ENCODE measurements at regions not wholly inside any gene's neighbourhood (a gene's known extent, or its start where the extent isn't known, plus 50 kb on each side); places are given as distances from the start of the nearest gene placed in this dataset.

DNA sequence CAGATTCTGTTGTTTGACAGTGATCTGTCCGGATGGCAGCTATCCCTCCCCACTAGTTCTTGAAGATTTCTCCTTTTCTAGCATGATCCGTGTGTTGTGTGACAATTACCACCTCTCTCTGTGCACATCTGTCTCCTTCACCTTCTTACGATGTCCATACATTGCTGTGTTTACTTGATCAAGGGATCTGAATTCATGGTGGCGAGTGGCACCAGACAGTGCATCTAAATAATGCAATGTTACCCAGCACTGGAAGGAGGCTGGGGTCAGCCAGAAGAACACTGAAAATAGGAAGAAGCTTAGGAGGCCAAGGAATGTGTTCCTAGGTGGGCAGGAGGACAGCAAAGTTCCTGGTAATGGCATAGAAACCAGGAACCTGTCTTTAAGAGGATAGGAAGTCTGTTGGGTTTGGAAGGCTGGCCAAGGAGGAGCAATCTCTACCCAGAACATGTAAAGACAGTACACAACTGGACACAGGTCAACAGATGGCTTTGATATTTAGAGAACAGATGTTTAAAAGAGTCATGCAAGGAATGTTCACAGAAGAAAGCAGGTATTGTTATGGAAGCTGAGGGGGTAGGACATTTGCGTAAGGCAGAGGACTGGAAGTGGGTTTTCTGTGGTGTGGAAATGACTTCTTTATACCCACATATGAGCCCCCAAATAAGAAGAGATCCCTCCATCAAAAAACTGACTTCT lies 126.4 kb downstream of the HRH4 start:
- peaks cover 13% of the 10 kb centered on the region for H3K27me3 Mint-ChIP-seq (ENCODE audit: low read depth)
- H3K4me3 Mint-ChIP-seq, result no peak overlapping the region
- H3K9me3 Mint-ChIP-seq, result no peaks in the 10 kb centered on the region
- H3K4me1 Mint-ChIP-seq (ENCODE audit: low read depth), result no peaks in the 10 kb centered on the region
- no peaks in the 10 kb centered on the region for H3K36me3 Mint-ChIP-seq (ENCODE audit: insufficient read depth)
- DNase-seq (no peak), ATAC-seq (no peak)

DNA sequence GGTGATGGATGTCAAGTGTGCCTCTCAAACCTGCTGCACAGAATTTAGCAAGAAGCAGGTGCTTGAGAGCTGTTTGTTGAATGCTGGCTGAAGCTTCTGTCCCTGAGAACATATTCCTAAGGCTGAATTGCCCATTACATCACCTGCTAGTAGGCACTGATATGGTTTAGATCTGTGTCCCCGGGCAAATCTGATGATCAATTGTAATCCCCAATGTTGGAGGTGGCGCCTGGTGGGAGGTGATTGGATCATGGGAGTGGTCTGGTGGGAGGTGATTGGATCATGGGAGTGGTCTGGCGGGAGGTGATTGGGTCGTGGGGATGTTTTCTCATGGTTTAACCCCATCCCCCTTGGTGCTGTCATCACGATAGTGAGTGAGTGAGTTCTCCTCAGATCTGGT lies 128.0 kb downstream of the HRH4 start:
- no peaks in the 10 kb centered on the region for H3K9me3 Mint-ChIP-seq
- H3K27me3 Mint-ChIP-seq (ENCODE audit: low read depth), result peaks cover 13% of the 10 kb centered on the region
- H3K4me3 Mint-ChIP-seq, result no peak overlapping the region
- no peaks in the 10 kb centered on the region for H3K36me3 Mint-ChIP-seq (ENCODE audit: insufficient read depth)
- no peak for DNase-seq
- ATAC-seq, result no peak
- no peaks in the 10 kb centered on the region for H3K4me1 Mint-ChIP-seq (ENCODE audit: low read depth)

DNA sequence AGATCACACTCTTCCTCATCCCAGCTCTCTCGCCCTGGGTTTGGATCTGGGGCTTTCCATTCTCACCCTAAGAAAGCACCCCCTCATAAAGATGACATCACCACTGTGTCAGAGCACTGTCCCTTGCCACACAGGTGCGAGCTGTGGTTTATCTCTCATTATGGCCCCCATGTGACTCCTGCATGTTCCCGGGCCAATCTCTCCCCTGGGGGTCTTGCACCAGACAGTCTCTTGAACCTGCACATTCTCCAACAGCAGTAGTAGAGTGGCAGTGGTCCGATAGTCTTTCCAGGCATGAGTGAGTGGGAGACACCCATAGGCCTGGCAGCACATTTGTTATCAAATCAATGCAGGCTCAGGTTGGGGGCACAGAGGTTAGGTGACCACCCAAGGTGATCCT lies 130.5 kb downstream of the HRH4 start:
- H3K4me3 Mint-ChIP-seq, result no peak overlapping the region
- no peaks in the 10 kb centered on the region for H3K36me3 Mint-ChIP-seq (ENCODE audit: insufficient read depth)
- DNase-seq, result no peak
- no peak for ATAC-seq
- no peaks in the 10 kb centered on the region for H3K4me1 Mint-ChIP-seq (ENCODE audit: low read depth)
- H3K9me3 Mint-ChIP-seq, result no peaks in the 10 kb centered on the region
- peaks cover 10% of the 10 kb centered on the region for H3K27me3 Mint-ChIP-seq (ENCODE audit: low read depth)

DNA sequence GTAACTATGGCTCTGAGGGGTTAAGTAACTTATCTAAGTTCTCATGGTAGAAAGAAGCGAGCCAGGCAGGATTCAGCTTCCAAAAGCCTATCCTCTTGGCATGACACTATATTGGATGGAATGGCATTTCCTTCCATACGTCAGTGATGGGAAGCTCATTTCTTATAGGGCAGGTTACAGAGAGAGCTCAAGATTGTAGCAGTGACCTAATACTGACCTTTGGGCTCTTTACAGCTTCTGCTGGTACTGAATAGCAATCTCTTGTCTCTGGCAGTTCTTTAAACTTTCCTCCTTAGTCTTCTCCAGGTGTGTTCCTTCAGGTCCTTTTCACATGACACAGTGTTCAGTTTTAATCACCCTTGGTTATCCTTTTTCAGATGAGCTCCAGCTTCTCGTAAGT lies 133.0 kb downstream of the HRH4 start:
- no peak overlapping the region for H3K4me3 Mint-ChIP-seq
- H3K9me3 Mint-ChIP-seq, result no peaks in the 10 kb centered on the region
- ATAC-seq (no peak), DNase-seq (no peak)
- H3K27me3 Mint-ChIP-seq (ENCODE audit: low read depth), result peaks cover 4% of the 10 kb centered on the region
- no peaks in the 10 kb centered on the region for H3K4me1 Mint-ChIP-seq (ENCODE audit: low read depth)
- H3K36me3 Mint-ChIP-seq (ENCODE audit: insufficient read depth), result no peaks in the 10 kb centered on the region

DNA sequence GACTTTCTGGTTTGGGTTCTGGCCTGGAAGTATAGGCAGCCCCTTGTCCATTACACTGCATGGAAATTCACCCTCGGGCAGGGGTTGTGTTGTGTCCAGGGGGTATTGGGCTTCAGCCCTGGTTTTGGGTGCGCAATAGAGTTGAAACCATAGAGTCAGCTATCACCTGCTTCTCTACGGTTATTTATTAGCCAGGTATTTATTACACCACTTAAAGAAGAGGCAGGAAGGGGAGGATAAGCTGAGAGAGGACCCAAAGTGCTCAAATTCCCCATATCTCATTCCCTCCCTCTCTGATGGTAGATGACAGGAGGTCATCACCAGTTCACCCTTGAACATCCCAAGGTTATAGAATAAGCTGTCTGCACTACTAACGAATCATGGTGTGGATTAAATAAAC lies 133.4 kb downstream of the HRH4 start:
- Mint-ChIP-seq H3K9me3 (no peaks in the 10 kb centered on the region), H3K4me1 (ENCODE audit: low read depth) (no peaks in the 10 kb centered on the region), H3K36me3 (ENCODE audit: insufficient read depth) (no peaks in the 10 kb centered on the region), H3K4me3 (no peak overlapping the region), H3K27me3 (ENCODE audit: low read depth) (peaks cover 4% of the 10 kb centered on the region)
- DNase-seq (no peak), ATAC-seq (no peak)

DNA sequence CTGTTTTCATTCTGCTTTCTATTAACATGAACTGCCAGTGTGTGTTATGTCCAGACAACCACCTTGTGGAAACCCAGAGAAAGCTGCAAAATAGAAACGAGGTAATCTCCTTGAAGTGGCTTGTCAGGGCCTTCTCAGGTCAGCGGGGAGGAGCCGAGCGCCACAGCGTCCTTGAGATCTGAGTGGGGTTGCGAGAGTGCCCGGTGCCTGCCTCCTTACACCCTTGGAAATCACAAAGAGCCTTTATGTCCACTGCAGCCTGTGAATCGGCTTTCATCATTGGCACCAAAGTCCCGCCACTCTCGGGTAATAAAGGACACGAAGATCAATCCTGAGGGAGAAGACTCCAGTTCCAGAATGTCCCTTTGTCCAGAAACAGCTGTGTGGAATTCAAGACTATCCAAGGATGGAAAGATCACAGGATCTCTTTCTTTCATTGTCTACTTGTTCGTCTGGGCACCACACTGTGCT lies 135.2 kb downstream of the HRH4 start:
- no peaks in the 10 kb centered on the region for H3K4me1 Mint-ChIP-seq (ENCODE audit: low read depth)
- DNase-seq, result no peak
- H3K27me3 Mint-ChIP-seq (ENCODE audit: low read depth), result peaks cover 12% of the 10 kb centered on the region
- no peak for ATAC-seq
- no peaks in the 10 kb centered on the region for H3K9me3 Mint-ChIP-seq
- no peak overlapping the region for H3K4me3 Mint-ChIP-seq
- no peaks in the 10 kb centered on the region for H3K36me3 Mint-ChIP-seq (ENCODE audit: insufficient read depth)

DNA sequence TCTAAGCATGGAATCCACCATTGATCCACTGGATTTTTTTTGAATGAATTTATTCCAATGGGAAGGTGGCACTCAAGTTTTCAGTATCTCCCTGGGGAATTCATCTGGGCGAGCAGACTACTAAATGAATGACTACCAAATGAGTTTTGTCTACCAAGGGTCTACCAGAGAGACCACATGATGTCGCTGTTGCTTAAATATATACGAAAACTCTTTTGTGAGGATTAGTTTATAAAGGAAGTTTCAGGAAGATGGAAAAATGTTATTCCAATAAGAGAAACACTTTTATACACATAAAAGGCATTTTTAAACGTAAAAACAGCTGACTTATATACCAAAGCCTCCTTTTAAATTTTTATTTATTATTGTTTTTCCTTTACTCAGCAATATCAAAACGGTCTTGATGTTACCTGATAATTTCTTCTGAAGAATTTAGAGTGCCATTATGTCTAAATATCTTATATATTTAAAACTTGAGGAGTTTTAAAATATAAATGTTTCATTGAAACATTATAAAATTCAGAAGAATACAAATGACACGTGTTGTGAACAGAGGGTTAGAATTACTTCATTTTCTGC lies 139.7 kb downstream of the HRH4 start:
- Mint-ChIP-seq H3K4me3 (no peak overlapping the region), H3K4me1 (ENCODE audit: low read depth) (no peaks in the 10 kb centered on the region), H3K36me3 (ENCODE audit: insufficient read depth) (no peaks in the 10 kb centered on the region), H3K27me3 (ENCODE audit: low read depth) (peaks cover 9% of the 10 kb centered on the region), H3K9me3 (no peaks in the 10 kb centered on the region)
- DNase-seq (no peak), ATAC-seq (no peak)

DNA sequence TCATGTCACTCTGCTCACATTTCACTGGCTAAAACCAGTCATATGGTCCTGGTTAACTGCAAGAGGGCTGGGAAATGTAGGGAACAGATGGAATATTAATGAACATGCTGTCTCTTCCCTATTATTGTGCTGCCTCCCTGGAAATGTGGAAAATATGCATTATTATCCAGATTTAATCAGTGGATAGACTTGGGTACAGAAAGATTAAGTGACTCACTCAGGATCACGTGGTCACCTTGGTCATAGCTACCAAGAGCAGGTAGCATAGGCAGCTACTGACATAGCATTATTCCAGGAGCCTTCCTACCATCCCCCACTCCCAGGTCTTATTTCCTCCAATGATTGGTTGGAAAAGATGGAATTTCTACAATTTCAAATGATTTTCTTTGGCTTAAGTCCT lies 141.1 kb downstream of the HRH4 start:
- H3K36me3 Mint-ChIP-seq (ENCODE audit: insufficient read depth), result no peaks in the 10 kb centered on the region
- no peaks in the 10 kb centered on the region for H3K4me1 Mint-ChIP-seq (ENCODE audit: low read depth)
- H3K4me3 Mint-ChIP-seq, result no peak overlapping the region
- no peak for ATAC-seq
- H3K27me3 Mint-ChIP-seq (ENCODE audit: low read depth), result peaks cover 9% of the 10 kb centered on the region
- no peaks in the 10 kb centered on the region for H3K9me3 Mint-ChIP-seq
- DNase-seq, result no peak

DNA sequence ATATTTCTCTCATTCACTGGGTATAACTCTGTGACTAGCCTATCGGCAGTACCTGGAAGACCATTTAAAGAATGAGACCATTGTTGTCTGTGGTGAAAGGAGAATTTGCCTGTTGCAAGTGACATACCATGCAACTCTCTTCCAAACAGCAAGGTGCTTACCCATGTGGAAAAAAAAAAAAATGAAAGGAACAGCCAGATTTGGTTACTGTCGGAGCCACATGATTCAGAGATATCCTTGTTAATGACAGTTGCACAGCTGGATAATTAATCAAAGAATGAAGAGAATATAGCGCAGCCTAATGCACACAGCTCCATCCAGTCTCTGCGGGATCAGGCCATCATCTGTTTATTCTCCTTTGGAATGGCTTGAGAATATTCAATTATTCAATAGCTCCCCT lies 141.8 kb downstream of the HRH4 start:
- Mint-ChIP-seq H3K4me1 (ENCODE audit: low read depth) (no peaks in the 10 kb centered on the region), H3K36me3 (ENCODE audit: insufficient read depth) (no peaks in the 10 kb centered on the region), H3K9me3 (no peaks in the 10 kb centered on the region), H3K27me3 (ENCODE audit: low read depth) (peaks cover 11% of the 10 kb centered on the region), H3K4me3 (no peak overlapping the region)
- ATAC-seq (no peak), DNase-seq (no peak)

DNA sequence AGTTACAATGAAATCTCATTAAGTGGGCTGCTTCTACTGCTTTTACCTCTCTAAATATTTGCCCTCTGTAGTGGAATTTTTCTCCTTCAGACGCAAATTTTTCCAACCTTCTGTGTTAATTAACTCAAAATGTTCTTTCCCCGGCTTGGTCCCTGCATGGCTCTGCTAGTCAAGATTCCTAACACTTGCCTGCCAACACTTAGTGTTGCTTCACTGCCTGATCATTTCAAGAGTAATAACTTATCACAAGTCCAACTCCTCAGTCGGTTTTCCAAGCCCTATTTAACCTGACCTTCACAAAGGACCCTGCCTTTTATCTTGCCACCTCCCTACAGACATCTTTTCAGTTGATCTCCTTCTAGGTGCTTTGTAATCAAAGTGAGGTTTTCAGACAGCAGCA lies 142.7 kb downstream of the HRH4 start:
- no peaks in the 10 kb centered on the region for H3K36me3 Mint-ChIP-seq (ENCODE audit: insufficient read depth)

DNA sequence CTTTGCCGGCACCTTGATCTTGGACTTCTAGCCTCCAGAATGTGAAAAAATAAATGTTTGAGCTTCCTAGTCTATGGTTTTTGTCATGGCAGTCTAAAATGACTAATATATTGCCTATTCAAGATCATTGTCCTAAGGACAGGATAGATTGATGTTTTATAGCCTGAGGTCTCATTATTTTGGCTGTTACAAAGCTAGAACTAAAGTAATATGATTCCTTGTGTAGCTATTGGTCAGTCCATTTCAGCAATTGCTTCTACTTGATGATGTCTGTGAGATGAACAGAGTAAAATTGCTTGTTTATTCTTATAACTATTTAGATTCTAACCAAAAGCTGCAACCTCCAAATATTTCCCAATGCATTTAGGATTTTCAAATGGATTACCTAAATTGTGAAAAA lies 145.0 kb downstream of the HRH4 start:
- Mint-ChIP-seq H3K4me1 (ENCODE audit: low read depth) (no peaks in the 10 kb centered on the region), H3K4me3 (no peak overlapping the region), H3K27me3 (ENCODE audit: low read depth) (peaks cover 2% of the 10 kb centered on the region), H3K9me3 (no peaks in the 10 kb centered on the region), H3K36me3 (ENCODE audit: insufficient read depth) (no peaks in the 10 kb centered on the region)
- no peak for ATAC-seq
- DNase-seq, result no peak

More for the DNA sequence above, 142.7 kb downstream of the HRH4 start:
- H3K4me1 Mint-ChIP-seq (ENCODE audit: low read depth), result no peaks in the 10 kb centered on the region
- H3K9me3 Mint-ChIP-seq, result no peaks in the 10 kb centered on the region
- no peak for DNase-seq
- no peak for ATAC-seq
- no peak overlapping the region for H3K4me3 Mint-ChIP-seq
- H3K27me3 Mint-ChIP-seq (ENCODE audit: low read depth), result peaks cover 9% of the 10 kb centered on the region

DNA sequence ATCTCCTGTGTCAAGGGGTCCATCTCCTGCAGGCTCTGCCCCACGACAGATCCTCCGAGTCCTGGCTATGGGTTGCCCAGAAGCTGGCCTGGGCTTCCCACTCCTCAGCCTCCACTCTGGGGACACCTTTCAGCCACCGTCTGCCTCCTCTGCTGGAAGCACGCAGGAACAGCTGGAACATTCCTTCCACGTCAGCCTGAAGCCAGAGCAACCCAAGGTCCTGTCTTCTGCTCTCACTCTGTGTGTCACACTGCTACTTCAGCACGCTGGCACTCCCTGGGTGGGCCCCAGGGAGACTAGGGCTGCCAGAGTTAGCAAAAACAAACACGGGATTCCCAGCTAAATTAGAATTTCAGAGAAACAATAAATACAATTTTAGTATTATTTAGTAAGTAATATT lies 148.8 kb downstream of the HRH4 start:
- no peaks in the 10 kb centered on the region for H3K4me1 Mint-ChIP-seq (ENCODE audit: low read depth)
- no peaks in the 10 kb centered on the region for H3K9me3 Mint-ChIP-seq
- peaks cover 2% of the 10 kb centered on the region for H3K27me3 Mint-ChIP-seq (ENCODE audit: low read depth)
- no peak for DNase-seq
- H3K4me3 Mint-ChIP-seq, result no peak overlapping the region
- ATAC-seq, result no peak
- no peaks in the 10 kb centered on the region for H3K36me3 Mint-ChIP-seq (ENCODE audit: insufficient read depth)

DNA sequence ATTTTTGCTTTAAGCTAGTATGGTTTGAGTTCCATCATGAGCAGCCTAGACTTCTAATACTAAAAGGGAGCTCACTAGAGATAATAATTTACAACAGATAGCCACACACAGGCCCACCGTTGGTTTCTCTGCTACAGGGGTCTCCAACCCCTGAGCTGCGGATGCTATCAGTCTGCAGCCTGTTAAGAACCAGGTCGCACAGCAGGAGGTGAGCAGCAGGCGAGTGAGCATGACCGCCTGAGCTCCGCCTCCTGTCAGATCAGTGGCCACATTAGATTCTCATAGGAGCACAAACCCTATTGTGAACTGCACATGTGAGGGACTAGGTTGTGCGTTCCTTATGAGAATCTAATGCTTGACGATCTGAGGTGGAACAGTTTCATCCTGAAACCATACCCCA lies 150.6 kb downstream of the HRH4 start:
- H3K4me3 Mint-ChIP-seq, result no peak overlapping the region
- DNase-seq, result no peak
- H3K9me3 Mint-ChIP-seq, result no peaks in the 10 kb centered on the region
- peaks cover 2% of the 10 kb centered on the region for H3K27me3 Mint-ChIP-seq (ENCODE audit: low read depth)
- no peaks in the 10 kb centered on the region for H3K4me1 Mint-ChIP-seq (ENCODE audit: low read depth)
- no peak for ATAC-seq
- H3K36me3 Mint-ChIP-seq (ENCODE audit: insufficient read depth), result no peaks in the 10 kb centered on the region

DNA sequence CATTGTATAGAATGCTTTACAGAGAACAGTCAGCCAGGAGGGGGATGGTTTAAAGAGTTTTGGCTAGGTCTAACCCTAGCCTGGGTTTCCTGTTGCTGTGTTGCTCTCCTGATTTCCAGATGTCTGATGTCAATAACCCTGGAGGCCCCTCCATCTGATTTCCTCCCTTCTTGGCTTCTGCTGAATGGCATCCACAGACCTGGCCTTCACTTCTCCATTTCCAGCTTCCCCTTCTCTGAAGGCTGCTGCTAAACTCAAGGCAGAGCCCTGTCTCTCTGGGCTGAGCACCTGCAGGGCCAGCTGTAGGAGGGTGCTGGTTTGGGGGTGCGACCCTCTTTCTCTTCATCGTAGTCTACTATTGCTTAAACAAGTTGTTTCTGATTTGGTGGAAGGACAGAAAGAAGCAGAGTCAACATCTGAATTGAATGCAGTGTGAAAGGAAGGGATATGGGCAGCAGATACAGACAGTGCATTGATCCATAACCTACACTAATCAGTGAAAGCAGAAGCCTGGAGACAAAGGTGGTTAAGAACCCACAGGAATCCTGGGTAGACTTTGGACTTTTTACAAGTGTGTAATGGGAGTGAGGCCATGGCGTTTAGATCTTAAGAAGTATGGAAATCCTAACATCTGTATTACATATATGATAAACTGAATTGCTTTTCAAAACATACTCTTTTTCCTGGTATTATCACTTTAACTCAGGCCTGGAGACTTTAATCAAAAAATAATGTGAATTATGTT lies 153.6 kb downstream of the HRH4 start:
- no peaks in the 10 kb centered on the region for H3K9me3 Mint-ChIP-seq
- DNase-seq, result no peak

DNA sequence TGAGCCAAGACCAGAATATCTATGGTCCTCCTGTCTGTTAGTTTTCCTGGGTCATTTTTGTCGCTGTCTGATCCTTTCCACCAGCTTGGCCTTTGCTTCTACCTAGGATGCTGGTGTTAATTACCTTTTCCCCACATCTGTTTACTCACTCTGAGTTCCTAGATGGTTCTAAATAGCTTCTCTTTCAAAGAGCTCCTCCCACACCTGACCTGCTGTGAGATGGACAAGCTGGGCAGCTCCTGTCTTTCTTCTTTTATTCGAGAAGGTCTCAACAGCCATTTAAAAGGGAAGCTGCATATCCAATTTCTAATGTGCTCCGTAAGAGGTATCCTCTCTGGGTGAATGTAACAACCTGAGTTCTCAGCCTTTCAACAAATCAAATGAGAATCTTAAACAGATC lies 156.2 kb downstream of the HRH4 start:
- ATAC-seq (no peak), DNase-seq (no peak)
- no peaks in the 10 kb centered on the region for H3K9me3 Mint-ChIP-seq
- H3K4me1 Mint-ChIP-seq (ENCODE audit: low read depth), result no peaks in the 10 kb centered on the region
- no peak overlapping the region for H3K4me3 Mint-ChIP-seq
- no peaks in the 10 kb centered on the region for H3K36me3 Mint-ChIP-seq (ENCODE audit: insufficient read depth)
- H3K27me3 Mint-ChIP-seq (ENCODE audit: low read depth), result no peaks in the 10 kb centered on the region

More for the DNA sequence above, 153.6 kb downstream of the HRH4 start:
- Mint-ChIP-seq H3K4me1 (ENCODE audit: low read depth) (no peaks in the 10 kb centered on the region), H3K27me3 (ENCODE audit: low read depth) (no peaks in the 10 kb centered on the region), H3K4me3 (no peak overlapping the region), H3K36me3 (ENCODE audit: insufficient read depth) (no peaks in the 10 kb centered on the region)
- ATAC-seq, result no peak

Measured in activated T-cell treated with anti-CD3 and anti-CD28 coated beads, Interleukin-2, amount 50 U/mL, for 4 hours (primary cell).